ENCODE measurements at regions not wholly inside any gene's neighbourhood (a gene's known extent, or its start where the extent isn't known, plus 50 kb on each side); places are given as distances from the start of the nearest gene placed in this dataset.

- H3K36me3 ChIP-seq (replicated peaks in 1 of 2; ENCODE audit: control extremely low read depth in 1 of 2, control insufficient read depth in 1 of 2, extremely low read depth in 1 of 2, insufficient read depth in 2 of 2, low read length in 1 of 2), result no peaks in the 10 kb centered on the region
- Mint-ChIP-seq H3K4me1 (no peaks in the 10 kb centered on the region), H3K27me3 (peaks cover 5% of the 10 kb centered on the region), H3K9me3 (ENCODE audit: insufficient read depth) (peaks cover 2% of the 10 kb centered on the region), H3K27ac (no peak overlapping the region), H3K4me3 (no peak overlapping the region)
- H3K79me2 ChIP-seq (ENCODE audit: control insufficient read depth, insufficient read depth, low read length), result no peaks in the 10 kb centered on the region
- ATAC-seq (ENCODE audit: low read depth), result no peak
- no peak overlapping the region for H3K4me2 ChIP-seq (replicated peaks; ENCODE audit: low read depth, low read length, poor library complexity, severe bottlenecking)
- TF ChIP-seq EZH2 (IDR thresholded peaks at IDR 0.05; ENCODE audit: borderline replicate concordance, insufficient read depth, low read depth, low read length, poor library complexity, severe bottlenecking), result no peak
- no peak for TF ChIP-seq CTCF (IDR thresholded peaks at IDR 0.05)
- H2AFZ ChIP-seq (ENCODE audit: insufficient read depth, low read depth, low read length, poor library complexity, severe bottlenecking), result no peak overlapping the region
- H4K20me1 ChIP-seq (ENCODE audit: control insufficient read depth, insufficient read depth, low read length, poor library complexity, severe bottlenecking), result no peaks in the 10 kb centered on the region
- POLR2A ChIA-PET, result no interaction called here
- WGBS (ENCODE audit: insufficient coverage), result no CpG with 5 or more reads among the region's 2 CpGs
- no peak overlapping the region for H3K9ac ChIP-seq (ENCODE audit: low read length)
- H3K27me3 ChIP-seq (replicated peaks in 1 of 4; ENCODE audit: control extremely low read depth in 1 of 4, control insufficient read depth in 3 of 4, insufficient read depth in 4 of 4, low read length in 3 of 4), result no peaks in the 10 kb centered on the region
- peaks cover 0 to 2% (median 0%) of the 10 kb centered on the region in 3 donors for H3K9me3 ChIP-seq (ENCODE audit: control extremely low read depth in 1 of 3, control insufficient read depth in 2 of 3, insufficient read depth in 1 of 3, low read length in 2 of 3)
- H3K4me3 ChIP-seq (ENCODE audit: control extremely low read depth in 1 of 5, extremely low read depth in 1 of 5, insufficient read depth in 1 of 5, low read depth in 2 of 5, low read length in 4 of 5), result no peak overlapping the region
- H3K4me1 ChIP-seq (ENCODE audit: control insufficient read depth in 2 of 2, insufficient read depth in 2 of 2, low read length in 2 of 2), result no peaks in the 10 kb centered on the region
- no peak for DNase-seq
- CTCF ChIA-PET, result no interaction called here
- intact Hi-C loops (cut with micrococcal nuclease), result no loop called here
- H3K27ac ChIP-seq (ENCODE audit: low read length in 2 of 2), result no peak overlapping the region
Observed at GRCh38 chr6:132888701-132889100, 74.3 kb downstream of the RPS12 start.

- Histone ChIP-seq H3K4me1 (ENCODE audit: control insufficient read depth in 2 of 2, insufficient read depth in 2 of 2, low read length in 2 of 2) (no peaks in the 10 kb centered on the region), H3K36me3 (replicated peaks in 1 of 2; ENCODE audit: control extremely low read depth in 1 of 2, control insufficient read depth in 1 of 2, extremely low read depth in 1 of 2, insufficient read depth in 2 of 2, low read length in 1 of 2) (no peaks in the 10 kb centered on the region), H3K4me2 (replicated peaks; ENCODE audit: low read depth, low read length, poor library complexity, severe bottlenecking) (no peak overlapping the region), H3K9ac (ENCODE audit: low read length) (no peak overlapping the region), H3K27me3 (replicated peaks in 1 of 4; ENCODE audit: control extremely low read depth in 1 of 4, control insufficient read depth in 3 of 4, insufficient read depth in 4 of 4, low read length in 3 of 4) (no peaks in the 10 kb centered on the region), H4K20me1 (ENCODE audit: control insufficient read depth, insufficient read depth, low read length, poor library complexity, severe bottlenecking) (no peaks in the 10 kb centered on the region), H3K79me2 (ENCODE audit: control insufficient read depth, insufficient read depth, low read length) (no peaks in the 10 kb centered on the region), H3K9me3 (ENCODE audit: control extremely low read depth in 1 of 3, control insufficient read depth in 2 of 3, insufficient read depth in 1 of 3, low read length in 2 of 3) (peaks cover 0 to 2% (median 0%) of the 10 kb centered on the region in 3 donors), H2AFZ (ENCODE audit: insufficient read depth, low read depth, low read length, poor library complexity, severe bottlenecking) (no peak overlapping the region), H3K4me3 (ENCODE audit: control extremely low read depth in 1 of 5, extremely low read depth in 1 of 5, insufficient read depth in 1 of 5, low read depth in 2 of 5, low read length in 4 of 5) (no peak overlapping the region), H3K27ac (ENCODE audit: low read length in 2 of 2) (no peak overlapping the region)
- H3K27ac Mint-ChIP-seq, result no peak overlapping the region
- H3K4me1 Mint-ChIP-seq, result no peaks in the 10 kb centered on the region
- peaks cover 2% of the 10 kb centered on the region for H3K9me3 Mint-ChIP-seq (ENCODE audit: insufficient read depth)
- ATAC-seq (ENCODE audit: low read depth), result no peak
- TF ChIP-seq EZH2 (IDR thresholded peaks at IDR 0.05; ENCODE audit: borderline replicate concordance, insufficient read depth, low read depth, low read length, poor library complexity, severe bottlenecking), result no peak
- ChIA-PET CTCF (no interaction called here), POLR2A (no interaction called here)
- WGBS (ENCODE audit: insufficient coverage), result no CpG with 5 or more reads among the region's 5 CpGs
- no peak for DNase-seq
- H3K27me3 Mint-ChIP-seq, result peaks cover 6% of the 10 kb centered on the region
- intact Hi-C loops (cut with micrococcal nuclease), result no loop called here
- H3K4me3 Mint-ChIP-seq, result no peak overlapping the region
Observed at GRCh38 chr6:132892929-132893771, 78.8 kb downstream of the RPS12 start.
